B cell (primary cell): ENCODE measurements at regions not wholly inside any gene's neighbourhood (a gene's known extent, or its start where the extent isn't known, plus 50 kb on each side); places are given as distances from the start of the nearest gene placed in this dataset.

Experiments
- ATAC-seq: fragments of 200-7000 bp; cut with Tn5 transposase; one replicate; pipeline ENCODE4 v1.10.0; 2021; ENCODE audit warnings: low read depth, mild to moderate bottlenecking, moderate number of reproducible peaks, moderate library complexity
- CTCF ChIA-PET: fragments of 350-600 bp; sonication (Branson Sonifier 250); formaldehyde crosslinking; loops from one replicate; lab custom pipeline; 2021; ENCODE audit warnings: antibody characterized with exemption, inconsistent platforms; lab: Charles Lee
- POLR2A ChIA-PET: fragments of 350-600 bp; sonication (Branson Sonifier 250); formaldehyde crosslinking; loops from one replicate; lab custom pipeline; 2021; ENCODE audit warnings: antibody characterized with exemption; lab: Charles Lee
- DNase-seq: peaks from one replicate; pipeline ENCODE4 v3.0.0; 2013
- H2AFZ ChIP-seq: 2 replicates; pipeline ENCODE4 v1.6.1; 2012; ENCODE audit warnings: mild to moderate bottlenecking, low read depth, low read length; ENCODE audit not compliant: insufficient read depth, poor library complexity, severe bottlenecking
- H3K27ac ChIP-seq, 2 donors: 1 replicate in 1 of 2; 2 replicates in 1 of 2; pipeline ENCODE4 v1.5.1; 2012 to 2013; ENCODE audit warnings: low read length in 2 of 2, mild to moderate bottlenecking in 2 of 2, moderate library complexity in 1 of 2
- H3K27me3 ChIP-seq, 4 experiments: fragments of 200-600 bp in 1 of 4; sonication (generic) in 1 of 4; replicated peaks in 1 of 4; 1 replicate in 2 of 4; 2 replicates in 2 of 4; pipeline versions ENCODE4 v1.6.1 to v1.7.0; 2013 to 2016; ENCODE audit warnings: low read length in 3 of 4, mild to moderate bottlenecking in 2 of 4, mixed read lengths in 1 of 4, moderate library complexity in 1 of 4; ENCODE audit not compliant: insufficient read depth in 4 of 4, control insufficient read depth in 3 of 4; ENCODE audit errors: control extremely low read depth in 1 of 4
- H3K36me3 ChIP-seq, 2 experiments: replicated peaks in 1 of 2; 1 replicate in 1 of 2; 2 replicates in 1 of 2; pipeline versions ENCODE4 v1.6.1 to v1.7.1; 2013; ENCODE audit warnings: low read length in 1 of 2; ENCODE audit not compliant: insufficient read depth in 2 of 2, control insufficient read depth in 1 of 2; ENCODE audit errors: control extremely low read depth in 1 of 2, extremely low read depth in 1 of 2
- H3K4me1 ChIP-seq, 2 donors: fragments of 200-600 bp in 1 of 2; sonication (generic) in 1 of 2; 1 replicate in 1 of 2; 2 replicates in 1 of 2; pipeline versions ENCODE4 v1.5.1 to v1.6.1; 2013 to 2017; ENCODE audit warnings: low read length in 2 of 2; ENCODE audit not compliant: control insufficient read depth in 2 of 2, insufficient read depth in 2 of 2
- H3K4me2 ChIP-seq: replicated peaks from 2 replicates; pipeline ENCODE3; 2012; ENCODE audit warnings: mild to moderate bottlenecking, low read depth, low read length; ENCODE audit not compliant: poor library complexity, severe bottlenecking
- H3K4me3 ChIP-seq, 5 experiments: fragments of 200-600 bp in 1 of 5; sonication (generic) in 1 of 5; 1 replicate in 3 of 5; 2 replicates in 2 of 5; pipeline versions ENCODE4 v1.5.1 to v1.7.0; 2011 to 2016; ENCODE audit warnings: low read length in 4 of 5, mild to moderate bottlenecking in 4 of 5, low read depth in 2 of 5, control low read depth in 1 of 5, moderate library complexity in 1 of 5; ENCODE audit not compliant: insufficient read depth in 1 of 5; ENCODE audit errors: control extremely low read depth in 1 of 5, extremely low read depth in 1 of 5
- H3K79me2 ChIP-seq: fragments of 200-600 bp; sonication (generic); one replicate; pipeline ENCODE4 v1.6.0; 2016; ENCODE audit warnings: low read length; ENCODE audit not compliant: control insufficient read depth, insufficient read depth
- H3K9ac ChIP-seq: fragments of 200-600 bp; sonication (generic); 2 replicates; pipeline ENCODE4 v1.6.1; 2017; ENCODE audit warnings: mild to moderate bottlenecking, low read length, moderate library complexity
- H3K9me3 ChIP-seq, 3 donors: one replicate each; pipeline versions ENCODE4 v1.6.1 to v1.7.1; 2013; ENCODE audit warnings: low read length in 2 of 3; ENCODE audit not compliant: control insufficient read depth in 2 of 3, insufficient read depth in 1 of 3; ENCODE audit errors: control extremely low read depth in 1 of 3
- H4K20me1 ChIP-seq: 2 replicates; pipeline ENCODE4 v1.6.0; 2012; ENCODE audit warnings: mild to moderate bottlenecking, low read length; ENCODE audit not compliant: insufficient read depth, control insufficient read depth, poor library complexity, severe bottlenecking
- H3K27ac Mint-ChIP-seq: one replicate; pipeline ENCODE4 v1.8.0; 2021; ENCODE audit warnings: mixed read lengths
- H3K27me3 Mint-ChIP-seq: one replicate; pipeline ENCODE4 v1.8.0; 2021; ENCODE audit warnings: mixed read lengths
- H3K4me1 Mint-ChIP-seq: one replicate; pipeline ENCODE4 v1.8.0; 2021; ENCODE audit warnings: mixed read lengths
- H3K4me3 Mint-ChIP-seq: one replicate; pipeline ENCODE4 v1.8.0; 2021; ENCODE audit warnings: mixed read lengths
- H3K9me3 Mint-ChIP-seq: one replicate; pipeline ENCODE4 v1.8.0; 2022; ENCODE audit warnings: mixed read lengths; ENCODE audit not compliant: insufficient read depth
- CTCF ChIP-seq: fragments of 200-600 bp; IDR thresholded peaks from one replicate; pipeline ENCODE4 v1.8.0; 2022; ENCODE audit warnings: antibody characterized with exemption, mild to moderate bottlenecking
- EZH2 ChIP-seq: IDR thresholded peaks from 2 replicates; pipeline ENCODE4 v1.6.1; 2012; ENCODE audit warnings: borderline replicate concordance, low read depth, mild to moderate bottlenecking, moderate library complexity, low read length; ENCODE audit not compliant: insufficient read depth, poor library complexity, severe bottlenecking
- WGBS: methylation state at CpG from one replicate; pipeline ENCODE4 v1.1.5; 2013; ENCODE audit warnings: missing lambda C conversion rate; ENCODE audit not compliant: insufficient coverage; 5-methylcytosine and 5-hydroxymethylcytosine counted together
- intact Hi-C: fragments of 100-400 bp; cut with micrococcal nuclease; formaldehyde crosslinking; loops from one replicate; pipeline ENCODE4 v1.10.0; 2022

GRCh38 chr7:4483851-4484250 lies 198.2 kb upstream of the FOXK1 start:
- Histone ChIP-seq H4K20me1 (no peaks in the 10 kb centered on the region), H3K27ac (no peak overlapping the region), H3K79me2 (no peaks in the 10 kb centered on the region), H3K4me3 (no peak overlapping the region), H3K27me3 (peaks cover 0 to 3% (median 0%) of the 10 kb centered on the region in 4 experiments), H3K4me2 (no peak overlapping the region), H2AFZ (no peak overlapping the region), H3K4me1 (no peaks in the 10 kb centered on the region), H3K36me3 (no peaks in the 10 kb centered on the region), H3K9ac (no peak overlapping the region), H3K9me3 (peaks cover 0 to 28% (median 7%) of the 10 kb centered on the region in 3 donors)
- ChIA-PET CTCF (interaction anchor here (0.7 kb wide), 1 partner anchor 9 kb away, joined by 3 read pairs; no protein-coding TSS in a partner anchor), POLR2A (no interaction called here)
- intact Hi-C loops, result no loop called here
- TF ChIP-seq EZH2, result no peak
- TF ChIP-seq CTCF, result no peak
- WGBS, result no CpG with 5 or more reads among the region's 1 CpG
- peaks cover 7% of the 10 kb centered on the region for H3K9me3 Mint-ChIP-seq
- H3K4me3 Mint-ChIP-seq, result no peak overlapping the region
- ATAC-seq, result no peak
- H3K27ac Mint-ChIP-seq, result no peak overlapping the region
- no peaks in the 10 kb centered on the region for H3K4me1 Mint-ChIP-seq
- no peak for DNase-seq
- no peaks in the 10 kb centered on the region for H3K27me3 Mint-ChIP-seq

- no peaks in the 10 kb centered on the region for H3K36me3 ChIP-seq
- 16% methylated on average over 1 of the region's 1 CpG for WGBS
- no peak for ATAC-seq
Observed at GRCh38 chr7:4484545-4484944, 197.6 kb upstream of the FOXK1 start.

More at GRCh38 chr7:4484545-4484944, 197.6 kb upstream of the FOXK1 start:
- Histone ChIP-seq H4K20me1 (no peaks in the 10 kb centered on the region), H3K27ac (no peak overlapping the region), H3K4me1 (no peaks in the 10 kb centered on the region), H3K27me3 (peaks cover 0 to 3% (median 0%) of the 10 kb centered on the region in 4 experiments), H2AFZ (no peak overlapping the region), H3K4me2 (no peak overlapping the region), H3K9me3 (peaks cover 0 to 27% (median 7%) of the 10 kb centered on the region in 3 donors), H3K79me2 (no peaks in the 10 kb centered on the region), H3K9ac (no peak overlapping the region), H3K4me3 (no peak overlapping the region)
- ChIA-PET POLR2A (no interaction called here), CTCF (no interaction called here)
- TF ChIP-seq CTCF (no peak), EZH2 (no peak)
- H3K9me3 Mint-ChIP-seq, result peaks cover 7% of the 10 kb centered on the region
- no peak overlapping the region for H3K27ac Mint-ChIP-seq
- no peaks in the 10 kb centered on the region for H3K4me1 Mint-ChIP-seq
- peaks cover 2% of the 10 kb centered on the region for H3K27me3 Mint-ChIP-seq
- intact Hi-C loops, result no loop called here
- DNase-seq, result no peak
- no peak overlapping the region for H3K4me3 Mint-ChIP-seq
